Heart right ventricle (tissue), 16 donors: ENCODE measurements at regions not wholly inside any gene's neighbourhood (a gene's known extent, or its start where the extent isn't known, plus 50 kb on each side); places are given as distances from the start of the nearest gene placed in this dataset.

Experiments used
- ATAC-seq, 8 donors: fragments of 200-7000 bp; cut with Tn5 transposase; one replicate each; pipeline ENCODE4 v1.9.1; 2020; ENCODE audit warnings: mild to moderate bottlenecking in 8 of 8, moderate library complexity in 8 of 8, moderate number of reproducible peaks in 1 of 8
- DNase-seq, 2 donors: peaks; one replicate each; pipeline ENCODE4 v3.0.0-alpha.2; 2020
- H3K27ac ChIP-seq, 10 donors: fragments of 200-600 bp; sonication (generic) in 2 of 10; one replicate each; pipeline versions ENCODE4 v1.5.0 to v1.8.0; 2020 to 2022; ENCODE audit warnings: mild to moderate bottlenecking in 3 of 10
- H3K27me3 ChIP-seq, 7 donors: fragments of 200-600 bp; one replicate each; pipeline ENCODE4 v1.8.0; 2021 to 2022; ENCODE audit warnings: mild to moderate bottlenecking in 2 of 7
- H3K36me3 ChIP-seq, 9 donors: fragments of 200-600 bp; sonication (generic) in 1 of 9; one replicate each; pipeline versions ENCODE4 v1.5.0 to v1.8.0; 2020 to 2022; ENCODE audit warnings: mild to moderate bottlenecking in 2 of 9
- H3K4me1 ChIP-seq, 9 donors: fragments of 200-600 bp; sonication (generic) in 1 of 9; one replicate each; pipeline versions ENCODE4 v1.5.0 to v1.8.0; 2020 to 2022; ENCODE audit warnings: mild to moderate bottlenecking in 4 of 9
- H3K4me3 ChIP-seq, 10 donors: fragments of 200-600 bp; sonication (generic) in 2 of 10; one replicate each; pipeline versions ENCODE4 v1.5.0 to v1.8.0; 2020 to 2022; ENCODE audit warnings: mild to moderate bottlenecking in 7 of 10, moderate library complexity in 2 of 10
- H3K9me3 ChIP-seq, 11 donors: fragments of 200-600 bp in 10 of 11; sonication (generic) in 2 of 11; one replicate each; pipeline versions ENCODE4 v1.5.0 to v1.8.0; 2013 to 2022; ENCODE audit warnings: mild to moderate bottlenecking in 2 of 11, control low read depth in 1 of 11, moderate library complexity in 1 of 11
- CTCF ChIP-seq, 9 donors: fragments of 200-600 bp; sonication (generic) in 2 of 9; IDR thresholded peaks; one replicate each; pipeline versions ENCODE4 v1.5.0 to v1.8.0; 2021 to 2022; ENCODE audit warnings: antibody characterized with exemption in 9 of 9, mild to moderate bottlenecking in 5 of 9, moderate library complexity in 1 of 9
- WGBS, 2 donors: extraction: QIAGEN DNeasy Blood & Tissue Kit; methylation state at CpG; one replicate each; pipeline ENCODE4 v1.1.7; 2013; ENCODE audit warnings: inconsistent platforms in 1 of 2; 5-methylcytosine and 5-hydroxymethylcytosine counted together
- intact Hi-C, 10 donors: fragments of 100-400 bp; cut with DNase I; formaldehyde crosslinking; loops; one replicate each; pipeline versions ENCODE4 v1.11.1 to v1.14.2; 2022
- donor health status: Arrhythmogenic right ventricular cardiomyopathy.
- donor health status: ischemic (EF 13 %, LVEDD 7.1; RV severe dilation, severe dysfunction).
- donor health status: healthy with polysubstance abuse.
- donor health status: DM: no; HTN: yes; CAD: no.
- donor health status: DM: no; HTN: no; CAD: no.
- donor health status: ischemic (EF 25% LVEDD 6.9; RV normal size, moderate dysfunction).
- donor health status: ischemic (EF 25% LVEDD 5.7; RV mildly dilated, moderate dysfunction).
- donor health status: healthy.
- donor health status: DM: yes; HTN: yes; CAD: no.
- donor health status: Ischemic cardiomyopathy.
- donor health status: ischemic (EF 35%, LVEDD 5.7; RV mildly dilated, moderate dysfunction).
- donor health status: nonischemic (EF 11% LVEDD 7.7; RV severe dilation, severe dysfunction).
- donor health status: DM: yes; HTN: yes; CAD: no.
- donor health status: PGD.
- donor health status: ischemic (EF 29% LVEDD 5.4; RV normal size, mild dysfunction).
- donor health status: nonischemic (EF 23%, LVEDD 6.1; RV moderate dilation, normal function).

- ATAC-seq (no peak), DNase-seq (no peak)
- H3K9me3 ChIP-seq: no peaks in the 10 kb centered on the region
- no peaks in the 10 kb centered on the region for H3K36me3 ChIP-seq
- TF ChIP-seq CTCF (IDR thresholded peaks at IDR 0.05): no peak
- no peaks in the 10 kb centered on the region for H3K4me1 ChIP-seq
- 65 to 67% methylated on average over 20 of the region's 20 CpGs for WGBS, 2 donors
- no peak overlapping the region for H3K4me3 ChIP-seq
- intact Hi-C loops: loop anchor here in 4 of 10 donors (10.0 kb wide), 1 partner anchor 92 kb away; no protein-coding TSS in a partner anchor
- peaks cover 0 to 59% (median 20%) of the 10 kb centered on the region in 7 donors for H3K27me3 ChIP-seq
- H3K27ac ChIP-seq: no peak overlapping the region
These were observed 51.0 kb upstream of the BCL11B start for GRCh38 chr14:99322731-99323599.

GRCh38 chr14:99321955-99322730, 50.1 kb upstream of the BCL11B start:
- ATAC-seq: no peak
- intact Hi-C loops: loop anchor here in 6 of 10 donors (2.0 to 10.0 kb wide), 2 partner anchors 93 kb away; no protein-coding TSS in a partner anchor

More at GRCh38 chr14:99321955-99322730, 50.1 kb upstream of the BCL11B start:
- no peak overlapping the region for H3K27ac ChIP-seq
- H3K4me3 ChIP-seq: no peak overlapping the region
- no peak for TF ChIP-seq CTCF (IDR thresholded peaks at IDR 0.05)
- H3K27me3 ChIP-seq: peaks cover 0 to 57% (median 21%) of the 10 kb centered on the region in 7 donors
- WGBS, 2 donors: 63 to 72% methylated on average over 13 of the region's 13 CpGs
- no peak for DNase-seq
- H3K36me3 ChIP-seq: no peaks in the 10 kb centered on the region
- H3K9me3 ChIP-seq: no peaks in the 10 kb centered on the region
- no peaks in the 10 kb centered on the region for H3K4me1 ChIP-seq
